Naive B cell (primary cell): ENCODE measurements at regions not wholly inside any gene's neighbourhood (a gene's known extent, or its start where the extent isn't known, plus 50 kb on each side); places are given as distances from the start of the nearest gene placed in this dataset.

Source experiments
- ATAC-seq, 2 donors: fragments of 150-1000 bp; cut with Tn5 transposase; 2 replicates each; pipeline ENCODE4 v1.10.0; 2021; ENCODE audit warnings: low read depth in 2 of 2, mild to moderate bottlenecking in 2 of 2, moderate library complexity in 2 of 2
- DNase-seq: peaks from one replicate; pipeline ENCODE4 v3.0.0; 2022
- H3K27ac Mint-ChIP-seq, 6 donors: one replicate each; pipeline ENCODE4 v1.8.0; 2020 to 2022; ENCODE audit warnings: mild to moderate bottlenecking in 6 of 6, mixed read lengths in 6 of 6, moderate library complexity in 5 of 6, inconsistent platforms in 2 of 6
- H3K27me3 Mint-ChIP-seq, 3 donors: one replicate each; pipeline ENCODE4 v1.8.0; 2021 to 2022; ENCODE audit warnings: mixed read lengths in 3 of 3, mild to moderate bottlenecking in 1 of 3
- H3K36me3 Mint-ChIP-seq, 2 donors: one replicate each; pipeline ENCODE4 v1.8.0; 2020 to 2022; ENCODE audit warnings: mixed read lengths in 2 of 2, inconsistent platforms in 1 of 2, mild to moderate bottlenecking in 1 of 2
- H3K4me1 Mint-ChIP-seq, 3 donors: one replicate each; pipeline ENCODE4 v1.8.0; 2020 to 2022; ENCODE audit warnings: mixed read lengths in 3 of 3, inconsistent platforms in 1 of 3, mild to moderate bottlenecking in 1 of 3, moderate library complexity in 1 of 3
- H3K4me3 Mint-ChIP-seq, 8 donors: one replicate each; pipeline ENCODE4 v1.8.0; 2020 to 2022; ENCODE audit warnings: mild to moderate bottlenecking in 8 of 8, mixed read lengths in 8 of 8, moderate library complexity in 8 of 8, inconsistent platforms in 2 of 8
- H3K9me3 Mint-ChIP-seq, 7 donors: one replicate each; pipeline ENCODE4 v1.8.0; 2020 to 2022; ENCODE audit warnings: mixed read lengths in 7 of 7, mild to moderate bottlenecking in 5 of 7, inconsistent platforms in 2 of 7, moderate library complexity in 1 of 7

DNA sequence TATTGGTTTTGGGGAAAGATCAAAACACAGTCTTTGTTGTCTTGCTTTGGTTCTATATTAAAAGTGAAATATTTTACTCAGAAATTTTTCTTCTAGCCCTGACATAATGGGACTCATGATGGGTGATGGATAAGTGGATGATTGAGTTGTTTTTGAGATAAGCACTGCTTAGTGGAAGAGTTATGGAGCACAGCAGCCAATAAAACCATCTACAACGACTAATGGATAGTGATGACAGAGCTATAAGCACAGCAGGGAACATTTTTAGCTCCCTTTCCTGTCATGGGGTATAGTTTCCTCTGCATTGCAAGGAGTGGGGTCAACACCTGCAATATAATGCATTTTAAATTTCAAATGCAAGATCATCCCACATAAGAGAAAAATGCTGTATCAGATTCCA lies 812.4 kb downstream of the STPG2 start:
- no peak overlapping the region for H3K4me3 Mint-ChIP-seq
- ATAC-seq (no peak), DNase-seq (no peak)
- no peaks in the 10 kb centered on the region for H3K36me3 Mint-ChIP-seq
- peaks cover 6 to 17% (median 9%) of the 10 kb centered on the region in 7 donors for H3K9me3 Mint-ChIP-seq
- no peaks in the 10 kb centered on the region for H3K4me1 Mint-ChIP-seq
- no peaks in the 10 kb centered on the region for H3K27me3 Mint-ChIP-seq
- H3K27ac Mint-ChIP-seq: no peak overlapping the region

GRCh38 chr4:97334348-97334747 lies 808.9 kb downstream of the STPG2 start:
- no peaks in the 10 kb centered on the region for H3K36me3 Mint-ChIP-seq
- H3K9me3 Mint-ChIP-seq: peaks cover 9 to 22% (median 13%) of the 10 kb centered on the region in 7 donors
- H3K4me3 Mint-ChIP-seq: no peak overlapping the region
- DNase-seq (no peak), ATAC-seq (no peak)
- no peaks in the 10 kb centered on the region for H3K4me1 Mint-ChIP-seq
- H3K27ac Mint-ChIP-seq: no peak overlapping the region
- no peaks in the 10 kb centered on the region for H3K27me3 Mint-ChIP-seq

- Mint-ChIP-seq H3K36me3 (no peaks in the 10 kb centered on the region), H3K4me1 (no peaks in the 10 kb centered on the region), H3K9me3 (peaks cover 0 to 5% (median 4%) of the 10 kb centered on the region in 7 donors), H3K27ac (no peak overlapping the region), H3K27me3 (no peaks in the 10 kb centered on the region), H3K4me3 (no peak overlapping the region)
- no peak for DNase-seq
- no peak for ATAC-seq
Observed at GRCh38 chr4:97349468-97350186, 793.6 kb downstream of the STPG2 start.

DNA sequence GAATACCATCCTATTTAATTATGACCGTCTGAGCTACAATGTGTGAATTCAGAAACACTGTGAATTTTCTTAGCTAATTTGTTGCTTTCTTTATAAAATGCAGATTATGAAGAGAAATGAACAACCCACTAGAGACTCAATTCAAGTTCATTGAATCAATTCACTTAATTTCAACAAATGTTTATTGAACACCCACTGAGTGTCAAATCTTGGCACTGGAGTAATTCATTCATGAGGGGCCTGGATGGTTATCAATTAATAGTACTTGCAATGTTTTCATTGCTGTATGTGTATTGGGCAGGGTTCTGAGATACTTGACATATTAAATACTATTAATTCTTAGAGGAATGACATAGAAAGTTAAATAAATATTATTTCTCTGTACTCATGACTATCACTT lies 789.4 kb downstream of the STPG2 start:
- DNase-seq (no peak), ATAC-seq (no peak)
- Mint-ChIP-seq H3K4me3 (no peak overlapping the region), H3K4me1 (no peaks in the 10 kb centered on the region), H3K36me3 (no peaks in the 10 kb centered on the region), H3K27ac (no peak overlapping the region), H3K27me3 (no peaks in the 10 kb centered on the region), H3K9me3 (peaks cover 8 to 27% (median 12%) of the 10 kb centered on the region in 7 donors)

DNA sequence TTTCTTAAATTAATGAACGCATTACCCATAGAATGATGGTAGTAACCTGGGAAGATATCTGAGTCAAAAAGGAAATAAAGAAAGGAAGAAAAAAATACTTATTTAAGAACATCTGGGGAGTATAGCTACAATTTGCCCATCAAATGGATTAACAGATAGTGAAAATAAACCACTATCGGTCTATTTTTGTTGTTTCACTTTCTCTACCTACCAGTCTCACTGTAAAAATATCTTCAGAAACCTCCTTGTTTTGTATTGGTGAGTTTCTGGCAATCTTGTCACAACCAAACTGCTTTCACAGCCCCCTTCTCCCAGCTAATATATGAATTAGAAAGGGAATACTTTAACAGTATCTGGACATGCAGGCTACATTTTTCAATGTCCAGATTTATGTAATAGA lies 783.5 kb downstream of the STPG2 start:
- ATAC-seq (no peak), DNase-seq (no peak)
- no peaks in the 10 kb centered on the region for H3K27me3 Mint-ChIP-seq
- H3K27ac Mint-ChIP-seq: no peak overlapping the region
- no peaks in the 10 kb centered on the region for H3K4me1 Mint-ChIP-seq
- no peak overlapping the region for H3K4me3 Mint-ChIP-seq
- no peaks in the 10 kb centered on the region for H3K36me3 Mint-ChIP-seq
- H3K9me3 Mint-ChIP-seq: peaks cover 14 to 52% (median 18%) of the 10 kb centered on the region in 7 donors

DNA sequence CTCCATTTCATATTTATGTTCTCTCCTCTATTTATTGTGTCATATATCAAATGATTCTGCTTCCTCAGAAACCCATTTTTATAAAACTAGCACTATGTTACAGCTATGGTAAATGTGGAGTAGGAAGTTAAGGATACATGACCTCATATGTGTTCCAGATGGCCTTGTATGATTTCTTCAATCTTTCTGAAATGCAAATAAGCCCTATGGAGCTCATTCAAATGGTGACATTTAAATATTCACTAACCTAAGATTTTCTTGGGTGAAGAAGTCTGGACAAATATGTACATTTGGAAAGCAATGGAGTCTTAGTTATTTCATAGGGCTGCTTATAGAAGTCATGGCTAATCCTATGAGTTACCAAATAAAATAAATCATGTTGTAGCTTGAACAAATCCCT lies 782.5 kb downstream of the STPG2 start:
- Mint-ChIP-seq H3K4me3 (no peak overlapping the region), H3K27ac (no peak overlapping the region), H3K9me3 (peaks cover 14 to 49% (median 17%) of the 10 kb centered on the region in 7 donors), H3K27me3 (no peaks in the 10 kb centered on the region), H3K36me3 (no peaks in the 10 kb centered on the region), H3K4me1 (no peaks in the 10 kb centered on the region)
- DNase-seq: no peak
- no peak for ATAC-seq

DNA sequence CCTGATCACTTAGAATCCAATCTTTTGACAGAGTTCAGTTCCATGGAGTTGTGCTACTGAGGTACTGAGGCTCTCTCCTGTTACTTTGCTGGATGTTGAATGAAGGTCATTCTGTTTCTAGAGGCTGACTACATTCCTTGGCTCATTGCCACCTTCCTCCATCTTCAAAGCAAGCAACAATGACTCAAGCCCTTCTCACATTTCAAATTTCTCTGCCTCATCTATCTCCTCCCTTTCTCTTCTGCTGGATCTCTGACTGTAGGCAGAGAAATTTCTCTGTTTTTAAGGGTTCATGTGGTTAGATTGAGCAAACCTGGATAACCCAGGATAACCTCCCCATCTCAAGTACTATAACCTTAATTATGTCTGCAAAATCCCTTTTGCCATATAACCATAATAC lies 775.4 kb downstream of the STPG2 start:
- no peaks in the 10 kb centered on the region for H3K36me3 Mint-ChIP-seq
- no peaks in the 10 kb centered on the region for H3K27me3 Mint-ChIP-seq
- DNase-seq (no peak), ATAC-seq (no peak)
- no peak overlapping the region for H3K4me3 Mint-ChIP-seq
- no peaks in the 10 kb centered on the region for H3K4me1 Mint-ChIP-seq
- peak overlapping the region in 1 of 6 donors; percentile 16 for H3K27ac Mint-ChIP-seq
- H3K9me3 Mint-ChIP-seq: peaks cover 0 to 30% (median 5%) of the 10 kb centered on the region in 7 donors

GRCh38 chr4:97370568-97370967 lies 772.7 kb downstream of the STPG2 start:
- ATAC-seq: no peak
- Mint-ChIP-seq H3K4me1 (no peaks in the 10 kb centered on the region), H3K4me3 (no peak overlapping the region), H3K36me3 (no peaks in the 10 kb centered on the region), H3K27ac (no peak overlapping the region), H3K9me3 (peaks cover 0 to 21% (median 3%) of the 10 kb centered on the region in 7 donors), H3K27me3 (no peaks in the 10 kb centered on the region)
- DNase-seq: no peak

- no peak for ATAC-seq
- no peak for DNase-seq
- Mint-ChIP-seq H3K4me1 (no peaks in the 10 kb centered on the region), H3K36me3 (no peaks in the 10 kb centered on the region), H3K27ac (no peak overlapping the region), H3K9me3 (peaks cover 0 to 11% (median 5%) of the 10 kb centered on the region in 7 donors), H3K27me3 (no peaks in the 10 kb centered on the region), H3K4me3 (no peak overlapping the region)
Observed at GRCh38 chr4:97374526-97374925, 768.8 kb downstream of the STPG2 start.

DNA sequence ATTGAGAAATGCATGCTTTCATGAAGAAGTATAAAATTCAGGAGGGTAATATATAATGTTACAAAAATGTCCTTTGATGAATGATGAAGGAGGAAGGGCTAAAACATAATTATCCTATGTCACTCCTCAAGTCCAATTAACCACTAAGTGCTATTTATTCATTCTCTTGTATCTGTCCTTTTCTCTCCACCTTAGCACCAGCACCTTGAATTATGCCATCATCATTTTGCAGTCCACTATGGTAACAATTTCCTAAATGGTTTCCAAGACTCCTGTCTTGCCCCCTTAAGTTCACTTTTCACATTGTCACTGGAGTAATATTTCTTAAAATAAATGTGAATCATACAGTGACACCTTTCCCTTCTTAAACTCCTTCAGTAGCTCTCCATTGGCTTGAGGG lies 756.3 kb downstream of the STPG2 start:
- Mint-ChIP-seq H3K27ac (no peak overlapping the region), H3K9me3 (peaks cover 3 to 24% (median 4%) of the 10 kb centered on the region in 7 donors), H3K4me3 (no peak overlapping the region), H3K27me3 (no peaks in the 10 kb centered on the region), H3K36me3 (no peaks in the 10 kb centered on the region), H3K4me1 (no peaks in the 10 kb centered on the region)
- no peak for ATAC-seq
- DNase-seq: no peak

DNA sequence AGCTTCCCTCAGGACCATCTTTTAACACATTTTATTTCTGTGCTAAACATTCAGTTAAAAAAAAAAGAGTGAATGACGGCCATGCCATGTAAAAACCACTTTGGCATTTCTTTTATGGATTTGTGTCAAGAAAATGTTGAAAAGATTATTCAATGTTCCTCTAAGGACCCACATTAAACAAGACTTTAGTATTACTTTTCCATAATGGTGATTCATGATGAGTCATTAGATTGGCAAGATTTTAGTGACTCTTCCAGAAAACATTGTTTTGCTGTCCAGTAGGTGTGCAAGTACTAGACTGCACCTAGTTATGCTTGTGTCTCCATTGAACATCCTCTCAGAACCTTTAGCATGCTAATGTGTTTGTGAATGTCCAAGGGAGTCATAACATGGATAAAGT lies 748.6 kb downstream of the STPG2 start:
- H3K4me3 Mint-ChIP-seq: no peak overlapping the region
- ATAC-seq (no peak), DNase-seq (no peak)
- H3K27ac Mint-ChIP-seq: no peak overlapping the region
- H3K36me3 Mint-ChIP-seq: no peaks in the 10 kb centered on the region
- no peaks in the 10 kb centered on the region for H3K4me1 Mint-ChIP-seq
- peaks cover 3 to 24% (median 8%) of the 10 kb centered on the region in 7 donors for H3K9me3 Mint-ChIP-seq
- H3K27me3 Mint-ChIP-seq: no peaks in the 10 kb centered on the region

DNA sequence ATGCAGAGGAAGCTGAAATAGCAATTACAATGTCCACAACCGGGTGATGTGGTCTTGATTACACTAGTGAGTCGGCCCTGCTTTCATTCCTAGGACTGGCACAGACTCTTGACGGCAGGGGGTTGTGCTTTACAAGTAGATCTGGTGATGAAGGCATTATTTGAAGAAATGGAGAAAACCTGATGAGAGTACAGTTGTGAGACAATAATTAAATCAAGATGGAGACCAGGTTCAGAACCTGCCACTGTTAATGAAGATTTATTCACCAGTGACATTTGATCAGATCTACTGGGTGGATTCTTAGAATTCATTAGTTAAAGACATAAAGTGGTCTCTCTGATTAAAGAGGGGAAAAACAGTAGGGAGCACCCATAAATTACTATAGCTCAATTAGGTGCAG lies 747.2 kb downstream of the STPG2 start:
- peaks cover 2 to 17% (median 11%) of the 10 kb centered on the region in 7 donors for H3K9me3 Mint-ChIP-seq
- peak overlapping the region in 1 of 6 donors; percentile 75 for H3K27ac Mint-ChIP-seq
- H3K4me1 Mint-ChIP-seq: no peaks in the 10 kb centered on the region
- ATAC-seq (no peak), DNase-seq (no peak)
- no peak overlapping the region for H3K4me3 Mint-ChIP-seq
- no peaks in the 10 kb centered on the region for H3K36me3 Mint-ChIP-seq
- H3K27me3 Mint-ChIP-seq: no peaks in the 10 kb centered on the region

DNA sequence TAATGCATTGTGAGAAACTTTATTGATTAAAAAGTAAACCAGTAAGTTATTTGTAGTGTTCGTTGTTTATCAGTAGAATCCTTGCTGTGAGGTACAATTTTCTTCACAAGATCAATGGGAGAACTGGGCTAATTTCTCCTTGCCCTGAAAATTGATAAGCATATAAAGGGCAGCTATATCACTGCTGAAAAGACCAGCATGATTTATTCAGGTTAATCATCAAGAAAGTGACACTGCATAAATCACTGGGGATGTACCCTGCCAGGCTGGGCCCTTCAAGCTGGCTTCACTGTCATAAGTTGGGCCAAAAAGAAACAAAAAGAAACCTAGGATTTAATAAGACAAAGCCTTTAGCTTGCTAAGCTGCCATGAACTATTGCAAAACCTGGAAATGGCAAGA lies 746.7 kb downstream of the STPG2 start:
- DNase-seq: no peak
- H3K27ac Mint-ChIP-seq: no peak overlapping the region
- H3K4me3 Mint-ChIP-seq: no peak overlapping the region
- no peaks in the 10 kb centered on the region for H3K27me3 Mint-ChIP-seq
- H3K9me3 Mint-ChIP-seq: peaks cover 4 to 17% (median 12%) of the 10 kb centered on the region in 7 donors
- no peaks in the 10 kb centered on the region for H3K4me1 Mint-ChIP-seq
- no peaks in the 10 kb centered on the region for H3K36me3 Mint-ChIP-seq
- ATAC-seq: no peak

GRCh38 chr4:97404876-97405523 lies 738.3 kb downstream of the STPG2 start:
- peaks cover 6 to 18% (median 11%) of the 10 kb centered on the region in 7 donors for H3K9me3 Mint-ChIP-seq
- no peaks in the 10 kb centered on the region for H3K27me3 Mint-ChIP-seq
- ATAC-seq: no peak
- no peak overlapping the region for H3K27ac Mint-ChIP-seq
- no peaks in the 10 kb centered on the region for H3K36me3 Mint-ChIP-seq
- no peak for DNase-seq
- H3K4me1 Mint-ChIP-seq: no peaks in the 10 kb centered on the region
- no peak overlapping the region for H3K4me3 Mint-ChIP-seq
